HG03565 (cell line): ENCODE measurements at regions not wholly inside any gene's neighbourhood (a gene's known extent, or its start where the extent isn't known, plus 50 kb on each side); places are given as distances from the start of the nearest gene placed in this dataset.
A peak's percentile ranks its signal among the peaks of the same experiment; 100 is the strongest.

Experiments
- ATAC-seq: cut with Tn5 transposase; IDR thresholded peaks from one replicate; pipeline ENCODE4 v1.9.1; 2021; ENCODE audit warnings: mild to moderate bottlenecking, moderate library complexity; ENCODE audit not compliant: unreplicated experiment

DNA sequence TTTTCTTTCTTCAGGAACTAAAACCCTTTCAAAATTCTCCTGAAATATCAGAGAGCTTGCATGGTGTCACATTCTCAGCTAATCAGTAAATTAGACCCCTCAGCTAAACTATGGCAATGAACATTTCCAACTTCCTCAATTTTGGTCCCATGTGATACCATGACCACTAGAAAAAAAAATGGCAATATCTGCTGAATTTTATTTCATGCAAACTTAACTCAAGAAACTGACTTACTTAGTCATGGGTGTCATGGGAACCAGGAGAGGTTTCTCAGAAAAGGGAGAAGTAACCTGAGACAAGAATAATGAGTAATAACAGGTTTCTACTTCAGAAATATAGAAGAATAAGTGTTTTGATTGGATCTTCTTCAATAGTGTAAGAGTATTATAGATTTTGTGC, 784.6 kb upstream of the ALCAM start:
- no peak for ATAC-seq

DNA sequence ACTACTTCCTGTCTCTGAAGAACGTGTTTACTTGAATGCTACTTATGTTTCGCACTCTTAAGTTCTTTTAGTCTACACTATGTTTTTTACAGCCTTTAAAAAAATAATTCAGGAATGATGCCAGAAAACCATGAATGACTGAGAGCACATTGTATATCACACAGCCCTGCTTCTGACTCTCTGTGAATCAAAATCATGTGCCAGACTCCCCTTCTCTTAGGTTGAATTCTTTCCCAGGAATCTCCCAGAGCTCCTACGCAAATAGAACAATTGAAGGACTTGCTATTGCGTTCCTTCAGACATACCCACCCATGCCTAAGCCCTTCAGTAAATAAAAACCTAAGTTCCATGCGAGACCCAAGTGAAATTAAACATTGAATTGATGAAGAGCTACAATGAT, 782.0 kb upstream of the ALCAM start:
- ATAC-seq = no peak

DNA sequence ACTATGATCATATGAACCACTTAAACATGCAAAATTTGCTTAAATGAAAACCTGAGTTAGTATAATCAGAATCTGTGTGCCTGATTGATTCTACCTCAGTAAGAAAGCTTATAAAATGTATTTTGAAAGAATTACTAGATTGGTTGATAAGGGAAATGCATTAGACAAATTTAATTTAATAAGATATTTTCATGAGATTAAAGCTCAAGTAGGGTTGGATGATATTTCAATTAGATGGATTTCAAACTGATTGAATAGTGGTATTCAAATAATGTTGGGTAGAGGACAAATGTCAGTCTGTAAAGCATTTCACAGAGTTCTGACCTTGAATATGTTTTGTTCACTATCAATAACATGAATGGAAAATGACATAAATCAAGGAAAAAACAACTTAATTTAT, 780.4 kb upstream of the ALCAM start:
- no peak for ATAC-seq

DNA sequence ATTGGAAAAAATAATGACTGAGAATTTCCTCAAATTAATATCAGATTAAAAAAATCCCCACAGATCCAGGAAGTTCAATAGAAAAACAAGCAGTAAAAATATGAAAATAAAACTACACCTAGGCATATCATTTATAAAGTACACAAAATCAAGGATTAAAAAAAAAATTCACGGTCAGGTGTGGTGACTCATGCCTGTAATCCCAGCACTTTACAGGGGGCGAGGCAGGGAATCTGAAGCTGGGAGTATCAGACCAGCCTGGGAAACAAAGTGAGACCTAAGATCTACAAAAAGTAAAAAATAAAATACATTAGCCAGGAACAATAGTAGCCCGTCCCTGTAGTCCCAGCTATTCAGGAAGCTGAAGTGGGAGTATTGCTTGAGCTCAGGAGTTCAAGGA, 778.3 kb upstream of the ALCAM start:
- ATAC-seq = no peak

DNA sequence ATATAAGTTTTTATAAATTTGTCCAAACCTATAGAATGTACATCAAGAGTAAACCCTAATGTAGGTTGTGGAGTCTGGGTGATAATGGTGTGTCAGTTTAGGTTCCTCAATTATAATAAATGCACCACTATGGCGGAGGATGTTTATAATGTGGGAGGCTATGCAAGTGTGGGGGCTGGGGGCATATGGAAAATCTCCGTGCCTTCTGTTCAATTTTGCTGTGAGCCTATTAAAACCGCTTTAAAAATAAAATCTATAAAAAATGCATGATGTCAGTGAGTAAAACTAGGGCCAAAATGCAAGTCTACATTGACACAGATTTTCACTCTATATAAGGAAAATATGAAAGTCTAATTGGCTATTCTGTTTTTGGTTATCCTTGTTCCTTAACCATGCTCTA, 774.9 kb upstream of the ALCAM start:
- no peak for ATAC-seq

DNA sequence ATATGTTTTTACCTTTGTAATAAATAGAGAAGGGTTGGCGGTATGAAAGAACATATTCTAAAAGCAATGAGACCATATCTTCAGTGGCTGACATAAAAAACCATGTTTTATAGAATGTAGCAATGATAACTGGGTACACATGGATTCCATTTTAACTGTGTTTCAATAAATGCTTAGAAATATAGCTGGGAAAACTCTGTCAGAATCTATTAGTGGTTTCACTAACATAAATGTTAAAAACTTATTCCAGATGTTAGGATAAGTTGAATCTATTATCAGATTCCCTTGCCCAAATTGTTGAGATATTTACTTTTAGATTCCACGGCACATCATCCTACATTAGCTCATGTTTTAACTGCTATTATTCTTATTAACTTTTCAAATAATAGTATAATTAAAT, 772.2 kb upstream of the ALCAM start:
- no peak for ATAC-seq

DNA sequence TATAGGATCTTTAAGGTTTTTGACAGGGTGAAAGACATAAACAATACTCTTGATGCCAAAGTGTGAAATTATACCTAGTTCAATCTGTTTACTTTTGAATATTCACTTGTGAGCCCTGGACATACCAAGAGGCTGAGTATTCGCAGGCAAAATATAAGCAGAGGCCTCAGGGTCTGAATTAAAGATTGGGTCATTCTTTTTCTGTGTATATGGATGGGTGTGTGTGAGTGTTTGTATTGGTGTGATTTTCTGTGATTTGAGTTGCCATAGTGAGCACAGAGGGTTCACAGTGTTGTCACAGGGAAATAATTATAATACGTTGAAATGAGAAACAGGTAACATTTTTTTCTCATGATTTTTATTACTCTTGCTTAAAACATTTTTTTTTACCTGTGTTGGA, 770.7 kb upstream of the ALCAM start:
- no peak for ATAC-seq

DNA sequence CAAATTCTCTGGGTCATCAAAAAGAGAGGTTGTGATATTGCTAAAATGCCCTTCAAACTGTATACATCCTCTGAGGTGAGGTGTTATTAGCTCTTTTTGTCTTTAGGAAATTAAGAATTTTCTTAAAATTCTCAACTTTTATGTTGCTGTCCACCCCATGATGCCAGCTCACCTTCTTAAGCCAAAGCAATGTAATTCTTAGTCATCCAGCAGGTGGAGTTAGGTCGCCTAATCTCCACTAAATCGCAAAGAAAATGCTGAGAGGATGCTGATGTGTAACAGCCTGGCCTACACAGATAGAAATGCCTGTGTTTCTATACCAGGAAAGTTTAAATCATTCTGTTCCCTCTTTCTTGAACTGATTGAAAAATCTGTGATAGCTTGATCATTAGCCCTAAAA, 770.2 kb upstream of the ALCAM start:
- ATAC-seq = peak; percentile 91

DNA sequence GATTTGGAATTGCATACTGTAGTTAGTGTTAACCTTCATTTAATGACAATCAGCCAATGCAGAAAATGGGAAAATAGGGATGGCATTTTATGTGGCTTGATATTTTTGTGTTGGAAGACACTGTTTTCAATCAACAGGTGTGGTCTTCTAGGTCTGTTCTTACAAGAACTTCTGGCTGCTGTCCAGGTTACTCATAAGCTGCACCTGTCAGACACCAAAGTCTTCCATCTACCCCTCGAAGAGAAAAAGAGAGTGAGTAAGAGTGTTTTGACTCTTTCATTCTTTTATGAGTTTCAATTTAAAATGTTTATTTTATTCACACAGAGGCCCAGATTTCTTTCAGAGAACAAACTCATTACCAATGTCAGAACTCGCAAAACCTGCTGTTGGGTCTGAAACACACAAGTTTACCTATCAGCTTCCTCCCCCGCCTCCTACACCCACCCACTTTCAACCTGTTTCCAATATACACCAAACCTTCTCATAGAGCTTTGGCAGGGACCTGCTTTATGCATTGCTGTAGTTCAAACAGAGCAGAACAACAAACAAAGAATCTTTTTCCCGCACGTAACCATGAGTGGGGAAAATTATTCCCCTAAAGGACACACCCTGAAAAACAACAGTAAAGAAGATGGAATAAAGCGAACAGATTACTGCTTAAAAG, 767.7 kb upstream of the ALCAM start:
- no peak for ATAC-seq

DNA sequence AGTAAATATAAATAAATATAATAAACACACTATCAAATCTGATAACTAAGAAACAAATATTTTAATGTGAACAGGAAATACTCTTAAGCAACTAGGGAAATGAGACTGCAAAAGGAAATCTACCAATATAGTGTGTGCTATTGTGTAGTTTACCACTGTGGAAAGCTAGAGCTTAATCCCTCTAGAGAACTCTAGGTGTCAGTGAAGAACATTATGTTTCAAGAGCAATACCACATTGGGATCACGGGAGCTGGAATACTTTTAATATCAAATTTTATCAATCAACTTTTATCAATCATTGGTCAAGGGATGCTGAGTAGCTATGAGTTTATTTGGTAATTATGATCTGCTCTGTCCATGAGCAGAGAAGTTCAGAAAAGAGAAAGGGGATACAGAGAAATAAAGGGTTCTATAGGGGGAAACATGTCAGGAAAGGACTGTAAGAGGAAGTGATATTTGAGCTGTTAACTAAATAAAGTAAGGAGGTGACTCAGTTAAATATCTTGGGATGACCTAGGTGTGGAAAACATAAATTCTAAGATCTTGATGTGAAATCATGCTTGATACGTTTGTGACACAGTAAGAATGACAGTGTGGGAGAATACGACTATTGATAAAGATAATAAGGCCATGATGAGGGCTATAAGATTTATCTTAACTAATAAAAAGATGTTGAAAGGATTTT, 762.2 kb upstream of the ALCAM start:
- ATAC-seq = no peak

DNA sequence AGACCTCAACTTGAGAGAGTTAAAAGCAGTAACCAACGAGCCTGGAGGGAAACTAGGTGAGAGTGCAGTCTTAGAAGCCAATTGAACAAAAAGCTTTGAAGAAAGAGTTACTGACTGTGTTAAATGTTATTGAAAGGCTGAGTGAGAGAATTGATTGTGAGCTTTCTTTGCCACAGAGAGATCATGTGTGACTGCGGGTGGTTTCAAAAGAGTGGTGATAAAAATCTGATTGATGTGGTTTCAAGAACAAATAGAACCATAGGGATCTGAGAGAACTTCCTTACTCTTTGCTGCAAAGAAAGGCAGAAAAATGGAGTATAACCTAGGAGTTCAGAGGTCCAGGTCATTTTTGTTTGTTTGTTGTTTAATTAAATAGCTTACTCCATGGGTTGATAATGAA, 759.9 kb upstream of the ALCAM start:
- no peak for ATAC-seq

DNA sequence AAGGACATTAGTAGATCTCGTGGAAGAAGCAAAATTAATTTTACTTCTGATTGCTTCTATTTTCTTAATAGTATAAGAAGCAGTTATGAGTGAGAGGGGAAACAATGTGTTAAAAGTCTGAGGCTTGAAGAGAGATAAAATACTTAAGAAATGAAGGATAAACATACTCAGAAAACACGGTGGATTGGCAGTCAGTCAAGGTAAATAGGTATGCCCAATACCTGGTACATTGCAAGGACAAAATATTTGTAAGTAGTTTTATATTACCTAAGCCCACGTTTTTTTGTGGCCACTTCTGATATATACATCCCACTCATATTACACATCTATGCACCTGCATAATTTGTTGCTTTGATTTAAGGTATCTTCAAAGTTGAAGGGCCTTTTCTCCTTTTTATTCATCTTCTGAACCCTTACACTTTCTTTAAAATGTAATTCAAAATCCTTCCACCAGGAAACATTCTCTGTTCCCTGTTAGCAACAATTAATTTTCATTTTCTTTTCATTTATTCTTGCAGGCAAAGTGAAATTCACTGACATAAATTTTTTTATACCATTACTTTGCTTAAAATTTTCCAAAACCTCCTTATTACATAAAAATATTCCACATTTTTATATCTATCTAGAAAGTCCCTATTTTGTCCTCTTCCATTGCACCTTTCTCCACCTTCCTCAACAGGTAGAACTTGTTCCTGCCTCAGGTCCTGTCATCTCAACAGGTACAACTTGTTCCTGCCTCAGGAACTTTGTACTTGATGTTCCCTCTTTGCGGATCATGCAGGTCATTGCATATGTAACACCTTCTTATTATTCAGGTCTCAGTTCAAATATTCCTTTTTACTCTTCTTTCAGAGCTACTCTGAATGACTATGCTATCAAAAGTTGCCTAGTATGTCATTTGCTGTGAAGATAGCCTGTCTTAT, 755.7 kb upstream of the ALCAM start:
- ATAC-seq = no peak

DNA sequence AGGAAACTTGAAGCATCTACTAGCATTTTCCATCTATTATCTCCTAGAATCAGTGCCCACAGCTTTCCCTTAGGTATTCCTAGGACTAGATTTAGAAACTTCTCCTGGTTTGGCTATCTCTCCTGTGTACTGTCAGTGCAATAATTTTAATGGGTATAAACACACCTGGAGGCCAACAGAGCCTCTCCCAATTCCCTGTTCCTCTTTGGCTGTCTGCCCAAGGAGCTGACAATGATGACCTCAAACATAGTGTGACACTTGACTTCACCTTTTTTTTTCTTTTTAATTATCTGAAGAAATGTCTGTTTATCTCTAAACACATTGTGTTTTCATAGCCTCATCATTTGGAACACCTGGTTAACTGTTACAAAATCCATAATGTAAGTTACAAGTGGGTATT, 754.5 kb upstream of the ALCAM start:
- no peak for ATAC-seq

DNA sequence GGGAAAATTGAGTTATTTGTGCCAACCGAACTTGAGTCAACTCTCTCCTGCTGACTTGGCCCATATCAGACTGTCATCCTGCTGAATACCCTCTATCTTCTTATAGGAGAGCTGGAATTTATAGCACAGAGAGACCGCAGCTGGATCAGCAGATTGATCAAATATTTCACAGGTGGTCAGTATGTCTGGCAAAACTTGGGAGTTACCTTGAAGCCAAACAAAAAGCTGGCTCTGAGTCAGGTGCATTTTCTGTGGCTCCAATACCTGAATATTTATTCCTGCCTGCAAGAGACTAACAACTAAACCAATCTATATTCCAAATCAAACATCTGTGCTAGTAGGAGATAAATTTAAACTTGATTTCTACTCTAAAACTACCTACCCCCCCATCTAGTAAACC, 752.1 kb upstream of the ALCAM start:
- no peak for ATAC-seq

DNA sequence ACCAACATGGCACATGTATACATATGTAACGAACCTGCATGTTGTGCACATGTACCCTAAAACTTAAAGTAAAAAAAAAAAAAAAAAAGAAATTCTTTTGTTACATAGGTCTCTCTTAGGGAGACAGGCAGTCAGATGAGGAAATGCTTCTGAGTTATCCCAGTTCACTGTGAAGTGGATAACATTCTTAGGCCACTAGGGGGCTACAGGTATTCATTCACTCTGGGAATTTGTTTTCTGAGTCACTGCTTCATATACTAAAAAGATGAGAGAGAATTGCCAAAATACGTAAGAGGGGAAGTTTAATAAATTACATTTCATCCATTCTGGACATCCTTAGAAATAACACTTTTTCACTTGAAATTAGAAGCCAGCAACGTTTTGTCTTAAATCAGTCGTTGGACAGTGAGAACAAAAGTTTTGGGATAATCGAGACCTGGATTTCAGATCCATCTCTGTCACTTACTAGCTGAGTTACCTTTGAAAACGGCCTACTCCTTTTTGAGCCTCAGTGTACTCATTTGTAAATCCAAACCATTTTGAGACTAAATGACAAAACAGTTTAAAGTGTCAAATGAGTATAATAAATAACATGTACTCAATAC, 738.4 kb upstream of the ALCAM start:
- peak; percentile 89 for ATAC-seq

DNA sequence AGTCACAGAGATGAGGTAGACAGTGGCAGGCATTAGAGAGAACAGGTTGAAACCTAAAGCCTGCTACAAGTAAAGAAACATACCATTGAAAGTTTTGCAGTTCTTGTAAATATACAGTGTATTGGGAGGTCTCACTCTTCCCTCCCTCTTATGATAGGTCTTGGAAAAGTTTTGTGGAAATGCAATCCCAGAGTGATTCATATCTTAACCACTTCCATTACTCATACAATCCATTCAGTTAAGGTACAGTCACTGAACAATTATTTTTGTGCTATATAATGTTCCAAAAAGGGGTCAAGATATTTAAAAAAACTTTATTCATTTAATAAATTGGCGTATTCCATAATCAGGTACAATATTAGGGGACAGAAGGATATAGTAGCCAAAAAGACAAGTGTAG, 737.7 kb upstream of the ALCAM start:
- no peak for ATAC-seq

DNA sequence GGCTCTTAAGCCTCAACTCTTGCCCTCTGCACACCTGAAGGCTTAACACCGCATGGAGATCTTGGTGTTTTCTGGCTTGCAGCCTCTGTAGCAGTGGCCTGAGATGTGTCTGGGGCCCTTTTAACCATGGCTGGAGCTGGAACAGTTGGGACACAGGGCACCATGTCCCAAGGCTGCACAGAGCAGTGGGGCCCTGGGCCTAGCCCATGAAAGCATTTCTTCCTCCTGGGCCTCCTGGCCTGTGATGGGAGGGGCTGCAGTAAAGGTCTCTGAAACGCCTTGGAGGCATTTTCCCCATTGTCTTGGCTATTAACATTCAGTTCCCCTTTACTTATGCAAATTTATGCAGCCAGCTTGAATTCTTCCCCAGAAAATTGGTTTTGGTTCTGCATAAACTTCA, 735.5 kb upstream of the ALCAM start:
- ATAC-seq = no peak

DNA sequence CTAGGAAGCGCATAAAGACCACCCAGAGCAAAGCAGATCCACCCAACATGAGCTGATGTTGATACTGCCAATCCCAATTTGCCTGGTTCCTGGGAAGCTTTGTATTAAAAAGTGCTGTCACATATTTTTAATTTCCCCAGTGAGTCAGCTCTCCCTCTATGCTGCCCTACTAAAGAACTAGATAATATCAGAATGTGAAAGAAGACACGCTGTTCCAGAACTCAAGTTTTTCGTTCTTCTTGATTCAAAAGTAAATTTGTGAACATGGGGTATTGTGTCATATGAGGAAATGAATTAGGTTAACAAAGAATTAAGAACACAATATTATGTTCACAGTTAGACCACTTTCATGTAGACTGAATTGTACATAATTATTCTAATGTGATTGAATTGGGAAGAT, 734.2 kb upstream of the ALCAM start:
- no peak for ATAC-seq

DNA sequence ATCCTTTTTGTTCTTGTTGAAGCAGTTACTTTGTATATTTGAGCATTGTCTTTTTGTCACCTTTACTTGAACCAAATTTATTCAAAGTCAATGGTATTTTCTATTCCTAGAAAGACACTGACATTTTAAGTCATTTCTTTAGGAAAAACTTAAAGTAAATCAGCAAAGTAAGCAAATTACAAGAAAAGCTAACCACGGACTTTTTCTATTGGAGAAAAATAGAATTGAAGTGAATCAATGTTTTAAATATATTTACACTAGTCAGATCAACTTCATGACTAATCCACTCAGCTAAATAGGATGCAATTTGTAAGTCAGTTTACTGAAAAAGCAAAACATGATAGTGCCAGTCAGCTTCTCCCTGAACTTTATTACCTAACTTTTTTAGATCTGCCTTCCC, 733.8 kb upstream of the ALCAM start:
- ATAC-seq = no peak

DNA sequence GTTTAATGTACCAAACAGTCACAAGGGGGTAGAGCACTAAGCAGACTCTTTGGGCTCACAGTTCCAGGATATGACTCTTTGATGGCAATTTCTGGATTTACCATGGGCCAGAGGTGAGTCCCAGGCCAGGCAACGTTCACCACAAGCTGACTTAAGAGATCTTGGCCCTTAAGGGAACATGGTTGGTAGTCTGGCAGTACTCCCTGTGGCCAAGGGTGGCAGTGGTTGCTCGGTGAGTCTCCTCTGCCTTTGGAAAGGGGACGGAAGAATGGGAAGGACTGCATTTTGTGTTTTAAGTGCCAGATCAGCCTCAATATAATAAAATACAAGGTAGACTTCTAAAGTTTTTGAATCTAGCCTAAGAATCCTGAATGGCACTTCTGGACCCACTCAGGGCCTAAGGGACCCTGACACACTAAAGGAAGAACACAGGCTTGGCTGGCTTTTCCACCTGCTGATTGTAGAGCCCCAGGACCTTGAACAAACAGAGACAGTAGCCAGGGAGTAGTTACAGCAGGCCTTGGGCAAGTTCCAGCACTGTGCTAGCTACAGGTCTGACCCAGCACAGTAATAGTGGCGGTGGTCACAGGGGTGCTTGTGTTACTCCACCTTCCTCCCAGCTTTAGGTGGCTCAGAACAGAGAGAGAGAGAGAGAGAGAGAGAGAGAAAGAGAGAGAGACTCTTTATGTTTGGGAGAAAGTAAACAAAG, 730.7 kb upstream of the ALCAM start:
- no peak for ATAC-seq

DNA sequence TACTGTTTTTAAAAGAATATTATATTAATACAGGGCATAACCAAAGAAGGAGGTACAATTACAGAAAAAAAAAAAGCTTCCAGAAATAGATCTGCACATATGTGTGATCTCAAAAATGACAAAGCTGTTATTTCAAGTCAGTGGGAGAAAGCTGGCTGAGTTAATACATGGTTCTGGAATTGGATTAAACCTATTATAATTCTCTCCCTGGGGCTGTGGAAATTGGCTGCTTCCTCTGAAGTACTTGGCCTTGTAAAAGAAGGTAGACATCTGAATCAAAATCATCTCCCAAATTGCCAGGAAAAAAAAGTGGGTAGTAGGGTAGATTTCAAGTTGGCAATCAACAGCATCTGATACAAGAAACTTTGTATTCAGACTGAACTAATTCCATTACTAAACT, 723.9 kb upstream of the ALCAM start:
- no peak for ATAC-seq
